ENCODE measurements at regions not wholly inside any gene's neighbourhood (a gene's known extent, or its start where the extent isn't known, plus 50 kb on each side); places are given as distances from the start of the nearest gene placed in this dataset.

DNA sequence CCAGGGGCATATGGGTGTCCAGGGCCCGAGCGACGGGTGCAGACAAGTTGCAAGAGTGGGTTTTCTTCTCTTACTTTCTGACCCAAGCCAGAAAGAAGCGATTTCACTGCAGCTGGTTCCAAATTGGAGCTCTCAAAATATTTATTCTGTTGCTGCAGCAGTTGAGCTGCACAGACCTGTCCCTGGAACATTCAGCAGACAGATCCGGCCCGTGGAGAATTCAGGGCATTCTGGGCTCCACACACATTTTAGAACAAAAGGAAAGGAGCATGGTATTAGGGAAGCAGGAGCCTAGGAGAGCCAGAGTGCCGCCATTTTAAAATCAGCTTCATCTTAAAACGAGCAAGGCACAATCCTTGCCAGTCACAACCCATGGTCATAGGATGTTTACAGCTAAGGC, 135.3 kb upstream of the TPM1 start:
- TF ChIP-seq, protein P1, sequence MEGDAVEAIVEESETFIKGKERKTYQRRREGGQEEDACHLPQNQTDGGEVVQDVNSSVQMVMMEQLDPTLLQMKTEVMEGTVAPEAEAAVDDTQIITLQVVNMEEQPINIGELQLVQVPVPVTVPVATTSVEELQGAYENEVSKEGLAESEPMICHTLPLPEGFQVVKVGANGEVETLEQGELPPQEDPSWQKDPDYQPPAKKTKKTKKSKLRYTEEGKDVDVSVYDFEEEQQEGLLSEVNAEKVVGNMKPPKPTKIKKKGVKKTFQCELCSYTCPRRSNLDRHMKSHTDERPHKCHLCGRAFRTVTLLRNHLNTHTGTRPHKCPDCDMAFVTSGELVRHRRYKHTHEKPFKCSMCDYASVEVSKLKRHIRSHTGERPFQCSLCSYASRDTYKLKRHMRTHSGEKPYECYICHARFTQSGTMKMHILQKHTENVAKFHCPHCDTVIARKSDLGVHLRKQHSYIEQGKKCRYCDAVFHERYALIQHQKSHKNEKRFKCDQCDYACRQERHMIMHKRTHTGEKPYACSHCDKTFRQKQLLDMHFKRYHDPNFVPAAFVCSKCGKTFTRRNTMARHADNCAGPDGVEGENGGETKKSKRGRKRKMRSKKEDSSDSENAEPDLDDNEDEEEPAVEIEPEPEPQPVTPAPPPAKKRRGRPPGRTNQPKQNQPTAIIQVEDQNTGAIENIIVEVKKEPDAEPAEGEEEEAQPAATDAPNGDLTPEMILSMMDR (conservative IDR thresholded peaks at IDR 0.05) = no peak
- no peak for TF ChIP-seq EZH2 (IDR thresholded peaks at IDR 0.05; ENCODE audit: low read depth)
